Lower leg skin (tissue), 4 donors: ENCODE measurements at regions not wholly inside any gene's neighbourhood (a gene's known extent, or its start where the extent isn't known, plus 50 kb on each side); places are given as distances from the start of the nearest gene placed in this dataset.
"Not testable (repeated sequence)": the region's sequence is repeated elsewhere in the genome, so short reads cannot be mapped to it uniquely, and the experiment has no call there.

Source experiments
- DNase-seq, 2 donors: peaks; one replicate each; pipeline ENCODE4 v3.0.0-alpha.2; 2019; ENCODE audit warnings: low spot score in 2 of 2
- H3K4me3 ChIP-seq: fragments of 200-600 bp; sonication (generic); 2 replicates; pipeline ENCODE4 v1.5.1; 2017; ENCODE audit warnings: mild to moderate bottlenecking, low read depth; ENCODE audit not compliant: poor library complexity, severe bottlenecking
- POLR2A ChIP-seq, 2 donors: fragments of 450-650 bp; IDR thresholded peaks; one replicate each; pipeline ENCODE4 v1.6.1; 2016 to 2017; ENCODE audit warnings: antibody characterized with exemption in 2 of 2, mild to moderate bottlenecking in 1 of 2, moderate library complexity in 1 of 2
- WGBS, 2 donors: methylation state at CpG; one replicate each; pipeline ENCODE4 v1.1.5; 2018; 5-methylcytosine and 5-hydroxymethylcytosine counted together
- intact Hi-C: fragments of 100-400 bp; cut with DNase I; formaldehyde crosslinking; loops from one replicate; pipeline ENCODE4 v1.15.0; 2023; ENCODE audit warnings: low total_unique reads
- TF ChIP-seq, protein P1 (sequence below), 3 donors: fragments of 450-650 bp; IDR thresholded peaks; one replicate each; pipeline ENCODE4 v1.5.1; 2016; ENCODE audit warnings: antibody characterized with exemption in 3 of 3, mild to moderate bottlenecking in 3 of 3, moderate library complexity in 2 of 3

DNA sequence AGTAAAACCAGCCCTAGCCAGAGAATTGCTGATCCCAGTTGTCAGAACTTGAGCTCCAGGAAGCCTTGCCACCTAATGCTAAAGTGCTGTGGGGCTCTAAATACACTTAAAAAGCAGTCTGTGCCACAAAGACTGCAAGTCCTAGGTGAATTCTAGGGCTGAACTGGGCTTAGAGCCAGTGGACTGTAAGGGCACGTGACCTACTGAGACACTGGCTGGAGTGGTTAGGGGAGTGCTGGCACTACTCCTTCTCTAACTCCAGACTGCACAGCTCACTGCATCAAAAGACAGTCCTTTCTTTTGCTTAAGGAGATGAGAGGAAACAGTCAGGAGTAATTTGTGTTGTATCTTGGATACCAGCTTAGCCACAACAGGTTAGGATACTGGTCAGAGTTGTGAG lies 1240.2 kb downstream of the FAM133A start:
- H3K4me3 ChIP-seq = no peak overlapping the region
- intact Hi-C loops = no loop called here
- WGBS, 2 donors = 45 to 89% methylated on average over 1 of the region's 1 CpG

DNA sequence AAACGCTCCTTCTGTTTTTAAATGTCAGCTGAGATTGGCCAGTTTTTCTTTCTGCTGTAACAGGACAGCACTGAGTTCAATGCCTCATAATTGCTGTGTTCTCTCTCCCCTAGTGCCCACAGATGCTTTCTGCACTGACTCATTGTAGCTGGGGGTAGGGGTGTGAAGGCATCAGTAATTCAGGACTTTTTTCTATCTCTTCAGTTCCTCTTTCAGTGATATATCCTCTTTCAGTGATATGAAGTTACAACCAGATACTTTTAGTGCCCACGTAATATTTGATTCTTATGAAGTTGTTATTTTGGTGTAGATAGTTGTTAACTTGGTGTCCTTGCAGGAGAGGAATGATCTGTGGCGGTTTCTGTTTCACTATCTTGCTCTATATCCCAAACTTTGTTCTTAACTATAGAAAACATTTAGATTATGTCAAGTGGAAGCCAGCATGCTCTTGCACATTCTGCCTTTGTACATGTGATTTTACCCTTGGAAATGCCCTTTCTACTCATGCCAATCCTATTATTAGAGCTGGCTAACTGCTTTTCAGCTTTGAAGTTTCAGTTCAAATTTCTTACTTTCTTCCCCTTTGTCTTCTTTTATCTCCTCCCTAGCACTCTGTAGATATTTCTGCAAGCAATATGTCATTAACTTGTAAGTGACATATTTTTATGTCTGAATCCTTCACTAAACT lies 1258.4 kb downstream of the FAM133A start:
- 74 to 77% methylated on average over 3 of the region's 3 CpGs for WGBS, 2 donors
- TF ChIP-seq POLR2A (IDR thresholded peaks at IDR 0.05) = no peak
- TF ChIP-seq, protein P1, sequence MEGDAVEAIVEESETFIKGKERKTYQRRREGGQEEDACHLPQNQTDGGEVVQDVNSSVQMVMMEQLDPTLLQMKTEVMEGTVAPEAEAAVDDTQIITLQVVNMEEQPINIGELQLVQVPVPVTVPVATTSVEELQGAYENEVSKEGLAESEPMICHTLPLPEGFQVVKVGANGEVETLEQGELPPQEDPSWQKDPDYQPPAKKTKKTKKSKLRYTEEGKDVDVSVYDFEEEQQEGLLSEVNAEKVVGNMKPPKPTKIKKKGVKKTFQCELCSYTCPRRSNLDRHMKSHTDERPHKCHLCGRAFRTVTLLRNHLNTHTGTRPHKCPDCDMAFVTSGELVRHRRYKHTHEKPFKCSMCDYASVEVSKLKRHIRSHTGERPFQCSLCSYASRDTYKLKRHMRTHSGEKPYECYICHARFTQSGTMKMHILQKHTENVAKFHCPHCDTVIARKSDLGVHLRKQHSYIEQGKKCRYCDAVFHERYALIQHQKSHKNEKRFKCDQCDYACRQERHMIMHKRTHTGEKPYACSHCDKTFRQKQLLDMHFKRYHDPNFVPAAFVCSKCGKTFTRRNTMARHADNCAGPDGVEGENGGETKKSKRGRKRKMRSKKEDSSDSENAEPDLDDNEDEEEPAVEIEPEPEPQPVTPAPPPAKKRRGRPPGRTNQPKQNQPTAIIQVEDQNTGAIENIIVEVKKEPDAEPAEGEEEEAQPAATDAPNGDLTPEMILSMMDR (IDR thresholded peaks at IDR 0.05) = no peak

More for the DNA sequence above, 1240.2 kb downstream of the FAM133A start:
- DNase-seq = no peak
- no peak for TF ChIP-seq POLR2A (IDR thresholded peaks at IDR 0.05)
- TF ChIP-seq, protein P1 (IDR thresholded peaks at IDR 0.05) = no peak

DNA sequence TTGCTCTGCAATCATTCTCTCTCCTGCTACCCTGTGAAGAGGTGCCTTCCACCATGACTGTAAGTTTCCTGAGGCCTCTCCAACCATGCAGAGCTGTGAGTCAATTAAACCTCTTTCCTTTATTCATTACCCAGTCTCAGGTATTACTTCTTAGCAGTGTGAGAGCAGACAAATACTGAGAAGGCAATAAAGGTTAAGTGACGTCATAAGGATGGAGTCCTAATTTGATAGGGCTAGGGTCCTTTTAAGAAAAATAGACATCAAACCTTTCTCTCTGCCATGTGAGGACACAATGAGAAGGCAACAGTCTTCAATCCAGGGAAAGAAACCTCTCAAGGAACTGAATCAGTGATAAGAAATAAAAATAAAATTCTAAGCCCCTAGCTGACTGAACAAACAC lies 1262.7 kb downstream of the FAM133A start:
- intact Hi-C loops = no loop called here
- no peak overlapping the region for H3K4me3 ChIP-seq
- 76 to 86% methylated on average over 1 of the region's 1 CpG for WGBS, 2 donors
- no peak for DNase-seq
- TF ChIP-seq, protein P1 (IDR thresholded peaks at IDR 0.05) = no peak
- no peak for TF ChIP-seq POLR2A (IDR thresholded peaks at IDR 0.05)

More for the DNA sequence above, 1258.4 kb downstream of the FAM133A start:
- DNase-seq = no peak
- H3K4me3 ChIP-seq = no peak overlapping the region
- intact Hi-C loops = no loop called here

DNA sequence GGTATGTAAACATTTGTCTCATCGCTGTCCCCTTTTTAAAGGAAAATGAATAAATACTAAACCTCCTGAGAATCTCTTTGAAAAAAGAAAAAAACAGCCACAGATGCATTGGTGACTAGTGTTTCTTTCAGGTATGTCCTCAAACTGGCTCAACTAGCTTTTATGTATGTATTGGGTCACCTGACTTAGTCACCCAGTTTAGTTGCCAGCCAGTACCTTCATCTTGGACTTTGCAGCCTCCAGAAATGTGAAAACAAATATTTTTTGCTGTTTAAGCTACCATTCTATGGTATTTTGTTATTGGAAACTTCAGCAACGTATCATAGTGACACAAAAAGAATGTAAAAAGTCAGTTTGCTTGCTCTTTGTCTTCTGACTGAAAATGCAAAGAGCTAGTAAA lies 1263.5 kb downstream of the FAM133A start:
- WGBS, 2 donors = 57 to 73% methylated on average over 2 of the region's 2 CpGs
- TF ChIP-seq, protein P1 (IDR thresholded peaks at IDR 0.05) = no peak
- no peak for TF ChIP-seq POLR2A (IDR thresholded peaks at IDR 0.05)
- H3K4me3 ChIP-seq = no peak overlapping the region
- intact Hi-C loops = no loop called here
- no peak for DNase-seq

DNA sequence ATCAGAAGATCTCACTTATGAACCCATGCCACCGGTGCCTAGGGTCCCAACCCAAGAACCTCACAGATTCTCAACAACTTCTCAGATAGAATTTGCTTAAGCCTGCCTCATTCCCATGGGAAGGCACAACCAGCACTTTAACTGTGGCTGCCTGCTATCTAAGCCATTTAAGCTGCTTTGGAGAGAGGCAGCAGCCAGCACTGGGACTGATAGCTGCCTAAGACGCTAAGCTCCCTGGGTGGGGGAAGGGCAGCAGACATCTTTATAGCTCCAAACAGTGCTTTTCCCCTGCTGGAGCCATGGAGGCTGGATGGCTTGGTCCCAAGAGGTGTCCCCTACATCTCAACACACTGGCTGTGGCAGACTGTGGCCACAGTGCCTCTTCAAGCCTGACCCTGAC lies 1268.6 kb downstream of the FAM133A start:
- intact Hi-C loops = no loop called here
- no peak overlapping the region for H3K4me3 ChIP-seq
- DNase-seq = no peak
- TF ChIP-seq POLR2A (IDR thresholded peaks at IDR 0.05) = no peak
- TF ChIP-seq, protein P1 (IDR thresholded peaks at IDR 0.05) = no peak
- 52 to 85% methylated on average over 2 of the region's 2 CpGs for WGBS, 2 donors

DNA sequence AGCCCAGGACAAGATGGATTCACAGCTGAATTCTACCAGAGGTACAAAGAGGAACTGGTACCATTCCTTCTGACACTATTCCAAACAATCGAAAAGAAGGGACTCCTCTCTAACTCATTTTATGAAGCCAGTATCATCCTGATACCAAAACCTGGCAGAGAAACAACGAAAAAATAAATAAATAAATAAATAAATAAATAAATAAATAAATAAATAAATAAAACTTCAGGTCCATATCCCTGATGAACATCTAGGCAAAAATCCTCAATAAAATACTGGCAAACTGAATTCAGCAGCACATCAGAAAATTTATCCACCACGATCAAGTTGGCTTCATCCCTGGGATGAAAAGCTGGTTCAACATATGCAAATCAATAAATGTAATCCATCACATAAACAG lies 1272.1 kb downstream of the FAM133A start:
- DNase-seq, intact Hi-C loops, H3K4me3 ChIP-seq: not testable (repeated sequence)
- WGBS, 2 donors = 64 to 66% methylated on average over 3 of the region's 3 CpGs
